DND-41 (cell line): ENCODE measurements at regions not wholly inside any gene's neighbourhood (a gene's known extent, or its start where the extent isn't known, plus 50 kb on each side); places are given as distances from the start of the nearest gene placed in this dataset.

Source experiments
- ATAC-seq: fragments of 200-7000 bp; cut with Tn5 transposase; 3 replicates; pipeline ENCODE4 v1.9.1; 2021; ENCODE audit warnings: low read depth; ENCODE audit not compliant: insufficient read depth
- DNase-seq: peaks from one replicate; pipeline ENCODE4 v3.0.0-alpha.2; 2020
- H2AFZ ChIP-seq: 2 replicates; pipeline ENCODE4 v1.6.0; 2012; ENCODE audit warnings: low read depth, low read length
- H3K27ac ChIP-seq: 2 replicates; pipeline ENCODE4 v1.5.1; 2012; ENCODE audit warnings: low read length, inconsistent platforms
- H3K27me3 ChIP-seq: fragments of 200-600 bp; sonication (generic); 2 replicates; pipeline ENCODE4 v1.6.0; 2012; ENCODE audit warnings: low read length, mild to moderate bottlenecking, inconsistent platforms; ENCODE audit not compliant: insufficient read depth, poor library complexity
- H3K36me3 ChIP-seq: 2 replicates; pipeline ENCODE4 v1.5.1; 2012; ENCODE audit warnings: low read length, inconsistent platforms; ENCODE audit not compliant: insufficient read depth
- H3K4me1 ChIP-seq: 2 replicates; pipeline ENCODE4 v1.5.1; 2012; ENCODE audit warnings: mild to moderate bottlenecking, low read length; ENCODE audit not compliant: insufficient read depth
- H3K4me2 ChIP-seq: 2 replicates; pipeline ENCODE4 v1.6.0; 2012; ENCODE audit warnings: mild to moderate bottlenecking, moderate library complexity, low read length, inconsistent platforms; ENCODE audit not compliant: insufficient read depth
- H3K4me3 ChIP-seq, 2 experiments: fragments of 200-600 bp in 1 of 2; shearing (Covaris generic) in 1 of 2; 2 replicates each; pipeline ENCODE4 v1.5.1; 2012 to 2016; ENCODE audit warnings: inconsistent platforms in 2 of 2, low read length in 2 of 2, mild to moderate bottlenecking in 2 of 2, low read depth in 1 of 2, moderate library complexity in 1 of 2
- H3K79me2 ChIP-seq: 2 replicates; pipeline ENCODE4 v1.6.0; 2012; ENCODE audit warnings: low read length, inconsistent platforms; ENCODE audit not compliant: insufficient read depth
- H3K9ac ChIP-seq: 2 replicates; pipeline ENCODE4 v1.6.0; 2012; ENCODE audit warnings: low read depth, mild to moderate bottlenecking, inconsistent platforms, low read length, moderate library complexity
- H3K9me3 ChIP-seq: 2 replicates; pipeline ENCODE4 v1.5.1; 2012; ENCODE audit warnings: low read length, moderate library complexity, mild to moderate bottlenecking, inconsistent platforms; ENCODE audit not compliant: insufficient read depth, severe bottlenecking
- H4K20me1 ChIP-seq: 2 replicates; pipeline ENCODE4 v1.6.0; 2012; ENCODE audit warnings: low read length; ENCODE audit not compliant: insufficient read depth
- EZH2 ChIP-seq: IDR thresholded peaks from 3 replicates; pipeline ENCODE4 v1.6.1; 2012; ENCODE audit warnings: borderline replicate concordance, low read depth, mild to moderate bottlenecking, moderate library complexity, low read length, inconsistent platforms; ENCODE audit not compliant: severe bottlenecking
- TF ChIP-seq, protein P1 (sequence below): IDR thresholded peaks from 2 replicates; pipeline ENCODE4 v1.5.1; 2012; ENCODE audit warnings: borderline replicate concordance, low read length, moderate library complexity, mild to moderate bottlenecking; ENCODE audit not compliant: poor library complexity, severe bottlenecking; ENCODE audit errors: extremely low read depth

GRCh38 chr10:8618834-8619233 lies 564.3 kb downstream of the GATA3 start:
- DNase-seq: no peak
- Histone ChIP-seq H3K27me3 (no peaks in the 10 kb centered on the region), H3K36me3 (no peaks in the 10 kb centered on the region), H3K4me1 (no peaks in the 10 kb centered on the region), H3K4me3 (no peak overlapping the region), H3K9me3 (no peaks in the 10 kb centered on the region), H2AFZ (no peak overlapping the region), H3K79me2 (no peaks in the 10 kb centered on the region), H3K4me2 (no peak overlapping the region), H4K20me1 (no peaks in the 10 kb centered on the region), H3K9ac (no peak overlapping the region), H3K27ac (no peak overlapping the region)
- TF ChIP-seq, protein P1, sequence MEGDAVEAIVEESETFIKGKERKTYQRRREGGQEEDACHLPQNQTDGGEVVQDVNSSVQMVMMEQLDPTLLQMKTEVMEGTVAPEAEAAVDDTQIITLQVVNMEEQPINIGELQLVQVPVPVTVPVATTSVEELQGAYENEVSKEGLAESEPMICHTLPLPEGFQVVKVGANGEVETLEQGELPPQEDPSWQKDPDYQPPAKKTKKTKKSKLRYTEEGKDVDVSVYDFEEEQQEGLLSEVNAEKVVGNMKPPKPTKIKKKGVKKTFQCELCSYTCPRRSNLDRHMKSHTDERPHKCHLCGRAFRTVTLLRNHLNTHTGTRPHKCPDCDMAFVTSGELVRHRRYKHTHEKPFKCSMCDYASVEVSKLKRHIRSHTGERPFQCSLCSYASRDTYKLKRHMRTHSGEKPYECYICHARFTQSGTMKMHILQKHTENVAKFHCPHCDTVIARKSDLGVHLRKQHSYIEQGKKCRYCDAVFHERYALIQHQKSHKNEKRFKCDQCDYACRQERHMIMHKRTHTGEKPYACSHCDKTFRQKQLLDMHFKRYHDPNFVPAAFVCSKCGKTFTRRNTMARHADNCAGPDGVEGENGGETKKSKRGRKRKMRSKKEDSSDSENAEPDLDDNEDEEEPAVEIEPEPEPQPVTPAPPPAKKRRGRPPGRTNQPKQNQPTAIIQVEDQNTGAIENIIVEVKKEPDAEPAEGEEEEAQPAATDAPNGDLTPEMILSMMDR: no peak
- TF ChIP-seq EZH2: no peak
- no peak for ATAC-seq

DNA sequence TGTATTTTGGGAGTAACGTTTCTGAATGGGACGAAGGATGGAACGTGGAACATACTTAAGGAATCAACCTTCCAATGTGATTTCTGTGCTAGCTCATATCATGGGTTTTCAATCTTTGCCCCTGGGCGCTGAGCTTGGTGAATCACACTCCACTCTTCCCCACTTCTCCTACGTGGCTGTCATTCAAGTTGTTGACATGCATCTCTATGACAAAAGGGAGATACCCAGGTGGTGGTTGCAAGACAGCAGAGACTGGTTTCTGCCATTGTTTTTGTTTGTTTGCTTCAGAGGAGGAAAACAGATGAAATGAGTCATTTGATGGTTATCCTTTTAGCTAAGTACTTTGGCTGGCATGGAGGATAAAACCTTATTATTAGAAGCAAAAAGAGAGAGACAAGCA lies 573.9 kb downstream of the GATA3 start:
- H3K4me3 ChIP-seq: no peak overlapping the region
- H3K79me2 ChIP-seq: no peaks in the 10 kb centered on the region
- H4K20me1 ChIP-seq: no peaks in the 10 kb centered on the region
- no peaks in the 10 kb centered on the region for H3K4me1 ChIP-seq
- ATAC-seq (no peak), DNase-seq (no peak)
- TF ChIP-seq EZH2: no peak
- TF ChIP-seq, protein P1: no peak
- no peak overlapping the region for H2AFZ ChIP-seq
- H3K9me3 ChIP-seq: no peaks in the 10 kb centered on the region
- H3K27ac ChIP-seq: no peak overlapping the region
- no peak overlapping the region for H3K4me2 ChIP-seq
- no peaks in the 10 kb centered on the region for H3K36me3 ChIP-seq
- H3K27me3 ChIP-seq: no peaks in the 10 kb centered on the region
- H3K9ac ChIP-seq: no peak overlapping the region

- Histone ChIP-seq H3K9me3 (no peaks in the 10 kb centered on the region), H3K79me2 (no peaks in the 10 kb centered on the region), H3K36me3 (no peaks in the 10 kb centered on the region), H3K27ac (no peak overlapping the region), H3K9ac (no peak overlapping the region), H2AFZ (no peak overlapping the region), H3K4me2 (no peak overlapping the region), H3K4me3 (no peak overlapping the region), H4K20me1 (no peaks in the 10 kb centered on the region), H3K27me3 (no peaks in the 10 kb centered on the region), H3K4me1 (no peaks in the 10 kb centered on the region)
- no peak for TF ChIP-seq EZH2
- TF ChIP-seq, protein P1: no peak
- ATAC-seq: no peak
- no peak for DNase-seq
These were observed 579.4 kb downstream of the GATA3 start for GRCh38 chr10:8633909-8634308.

DNA sequence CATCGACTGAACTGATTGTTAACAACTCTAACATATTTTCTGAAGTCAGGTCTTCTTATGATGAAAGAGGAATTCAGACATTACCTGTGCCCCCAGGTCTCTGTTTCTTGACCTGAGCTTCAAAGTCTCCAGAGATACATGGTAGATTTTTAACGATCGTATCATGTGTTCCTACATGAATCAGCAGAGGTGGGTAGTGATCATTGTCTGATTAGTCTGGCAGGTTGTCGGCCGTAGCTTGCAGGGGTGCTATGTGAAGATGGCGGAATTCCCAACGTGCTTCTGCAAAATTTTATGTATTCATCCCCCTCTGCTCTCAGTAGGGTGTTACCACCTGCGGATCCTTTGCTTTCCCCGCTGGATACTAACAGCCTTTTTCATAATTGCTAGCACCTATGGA lies 581.9 kb downstream of the GATA3 start:
- Histone ChIP-seq H3K9me3 (no peaks in the 10 kb centered on the region), H3K27me3 (no peaks in the 10 kb centered on the region), H3K9ac (no peak overlapping the region), H3K4me2 (no peak overlapping the region), H3K36me3 (no peaks in the 10 kb centered on the region), H3K27ac (no peak overlapping the region), H3K4me1 (no peaks in the 10 kb centered on the region), H4K20me1 (no peaks in the 10 kb centered on the region), H2AFZ (no peak overlapping the region), H3K79me2 (no peaks in the 10 kb centered on the region), H3K4me3 (no peak overlapping the region)
- DNase-seq: no peak
- no peak for ATAC-seq
- TF ChIP-seq, protein P1: no peak
- TF ChIP-seq EZH2: no peak
